ENCODE measurements at regions not wholly inside any gene's neighbourhood (a gene's known extent, or its start where the extent isn't known, plus 50 kb on each side); places are given as distances from the start of the nearest gene placed in this dataset.

DNA sequence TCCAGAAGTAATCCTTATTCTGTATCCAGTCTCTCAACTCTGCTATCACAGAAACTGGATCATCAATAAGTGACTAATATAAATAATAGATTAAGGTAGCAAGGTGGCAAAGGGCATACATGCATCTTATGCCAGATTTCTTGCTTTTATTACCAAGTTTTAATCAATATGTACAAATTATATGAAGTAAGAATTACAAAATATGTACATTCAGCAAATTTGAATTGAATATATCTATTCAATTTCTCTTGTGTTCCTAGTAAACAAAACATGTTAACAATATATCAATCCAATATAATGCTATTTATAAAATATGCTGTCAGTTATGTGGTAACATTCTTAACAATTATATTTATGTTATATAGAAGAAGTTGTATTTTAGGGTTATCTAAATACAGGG lies 488.7 kb upstream of the COX7C start:
- TF ChIP-seq CBX8 (IDR thresholded peaks at IDR 0.05; ENCODE audit: borderline replicate concordance, low read depth, low read length) = no peak
- TF ChIP-seq SIN3A (conservative IDR thresholded peaks at IDR 0.05 in 1 of 2, IDR thresholded peaks at IDR 0.05 in 1 of 2; ENCODE audit: low read depth in 1 of 2, low read length in 2 of 2) = no peak
- TF ChIP-seq POLR2A (IDR thresholded peaks at IDR 0.05; ENCODE audit: control extremely low read depth in 1 of 2, low read depth in 2 of 2, low read length in 2 of 2) = no peak
- TF ChIP-seq POLR2AphosphoS5 (IDR thresholded peaks at IDR 0.05; ENCODE audit: low read depth, low read length) = no peak
- no peak for TF ChIP-seq KDM1A (IDR thresholded peaks at IDR 0.05; ENCODE audit: borderline replicate concordance, low read length)
- TF ChIP-seq, protein P1, sequence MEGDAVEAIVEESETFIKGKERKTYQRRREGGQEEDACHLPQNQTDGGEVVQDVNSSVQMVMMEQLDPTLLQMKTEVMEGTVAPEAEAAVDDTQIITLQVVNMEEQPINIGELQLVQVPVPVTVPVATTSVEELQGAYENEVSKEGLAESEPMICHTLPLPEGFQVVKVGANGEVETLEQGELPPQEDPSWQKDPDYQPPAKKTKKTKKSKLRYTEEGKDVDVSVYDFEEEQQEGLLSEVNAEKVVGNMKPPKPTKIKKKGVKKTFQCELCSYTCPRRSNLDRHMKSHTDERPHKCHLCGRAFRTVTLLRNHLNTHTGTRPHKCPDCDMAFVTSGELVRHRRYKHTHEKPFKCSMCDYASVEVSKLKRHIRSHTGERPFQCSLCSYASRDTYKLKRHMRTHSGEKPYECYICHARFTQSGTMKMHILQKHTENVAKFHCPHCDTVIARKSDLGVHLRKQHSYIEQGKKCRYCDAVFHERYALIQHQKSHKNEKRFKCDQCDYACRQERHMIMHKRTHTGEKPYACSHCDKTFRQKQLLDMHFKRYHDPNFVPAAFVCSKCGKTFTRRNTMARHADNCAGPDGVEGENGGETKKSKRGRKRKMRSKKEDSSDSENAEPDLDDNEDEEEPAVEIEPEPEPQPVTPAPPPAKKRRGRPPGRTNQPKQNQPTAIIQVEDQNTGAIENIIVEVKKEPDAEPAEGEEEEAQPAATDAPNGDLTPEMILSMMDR (IDR thresholded peaks at IDR 0.05; ENCODE audit: control extremely low read depth in 1 of 3, insufficient read depth in 1 of 3, low read depth in 1 of 3, low read length in 3 of 3) = no peak

Data from H1 (cell line).